Endothelial cell of umbilical vein (primary cell): ENCODE measurements at regions not wholly inside any gene's neighbourhood (a gene's known extent, or its start where the extent isn't known, plus 50 kb on each side); places are given as distances from the start of the nearest gene placed in this dataset.

Experiments
- BruUV-seq: library from RNA; stranded (reverse); fragments of 400-500 nt; replicated peaks from 2 replicates; lab custom pipeline; 2021; lab: Mats Ljungman, UMichigan
- CTCF ChIA-PET: fragments of 300-600, 350-600 bp; sonication (Branson Sonifier 250); formaldehyde crosslinking; loops from one replicate; lab custom pipeline; 2021; ENCODE audit warnings: antibody characterized with exemption, inconsistent platforms; lab: Charles Lee
- POLR2A ChIA-PET: fragments of 300-600, 350-600 bp; sonication (Branson Sonifier 250); formaldehyde crosslinking; loops from one replicate; lab custom pipeline; 2021; ENCODE audit warnings: antibody characterized with exemption, inconsistent platforms; lab: Charles Lee
- DNase-seq: peaks from one replicate; pipeline ENCODE4 v3.0.0-alpha.2; 2011; ENCODE audit warnings: low read depth, low spot score
- FAIRE-seq: peaks from 2 replicates; lab custom pipeline; 2011; peaks lifted over from hg19 to GRCh38; lab: Jason Lieb, UNC
- H2AFZ ChIP-seq: 2 replicates; pipeline ENCODE4 v1.6.0; 2012; ENCODE audit warnings: low read depth, low read length, control low read depth, inconsistent platforms
- H3K27ac ChIP-seq: 2 replicates; pipeline ENCODE4 v1.5.1; 2011; ENCODE audit warnings: low read depth, mild to moderate bottlenecking, control low read depth, low read length, moderate library complexity; ENCODE audit not compliant: insufficient read depth
- H3K27me3 ChIP-seq, 2 experiments: 2 replicates each; pipeline versions ENCODE4 v1.6.0 to v1.6.1; 2011; ENCODE audit warnings: low read length in 2 of 2, mixed read lengths in 1 of 2; ENCODE audit not compliant: control insufficient read depth in 2 of 2, insufficient read depth in 2 of 2
- H3K36me3 ChIP-seq, 2 experiments: 2 replicates in 1 of 2; 3 replicates in 1 of 2; pipeline ENCODE4 v1.5.1; 2011; ENCODE audit warnings: low read length in 2 of 2, mild to moderate bottlenecking in 1 of 2, moderate library complexity in 1 of 2; ENCODE audit not compliant: control insufficient read depth in 2 of 2, insufficient read depth in 2 of 2; ENCODE audit errors: extremely low read depth in 1 of 2
- H3K4me1 ChIP-seq: 3 replicates; pipeline ENCODE4 v1.5.1; 2011; ENCODE audit warnings: mild to moderate bottlenecking, low read length; ENCODE audit not compliant: control insufficient read depth, insufficient read depth; ENCODE audit errors: extremely low read depth
- H3K4me2 ChIP-seq: 2 replicates; pipeline ENCODE4 v1.6.1; 2011; ENCODE audit warnings: low read length, control low read depth, mixed read lengths; ENCODE audit not compliant: insufficient read depth
- H3K4me3 ChIP-seq, 3 experiments: fragments of 200-600 bp in 1 of 3; sonication (generic), shearing (Covaris generic) in 1 of 3; replicated peaks in 1 of 3; 2 replicates each; pipeline ENCODE4 v1.5.1; 2011 to 2016; ENCODE audit warnings: control low read depth in 3 of 3, low read length in 3 of 3, mild to moderate bottlenecking in 2 of 3, inconsistent platforms in 1 of 3, low read depth in 1 of 3, moderate library complexity in 1 of 3; ENCODE audit not compliant: insufficient read depth in 1 of 3
- H3K79me2 ChIP-seq: 2 replicates; pipeline ENCODE4 v1.6.0; 2012; ENCODE audit warnings: low read length, inconsistent platforms; ENCODE audit not compliant: control insufficient read depth, insufficient read depth
- H3K9ac ChIP-seq: replicated peaks from 2 replicates; pipeline ENCODE3; 2011; ENCODE audit warnings: low read length, control low read depth; ENCODE audit not compliant: insufficient read depth; ENCODE audit errors: extremely low read depth
- H3K9me1 ChIP-seq: replicated peaks from 3 replicates; pipeline ENCODE4 v1.6.0; 2011; ENCODE audit warnings: mild to moderate bottlenecking, low read length; ENCODE audit not compliant: control insufficient read depth, insufficient read depth; ENCODE audit errors: extremely low read depth
- H3K9me3 ChIP-seq: replicated peaks from 2 replicates; pipeline ENCODE4 v1.5.1; 2012; ENCODE audit warnings: low read length, inconsistent platforms; ENCODE audit not compliant: control insufficient read depth, insufficient read depth
- H4K20me1 ChIP-seq: replicated peaks from 2 replicates; pipeline ENCODE3; 2011; ENCODE audit warnings: mild to moderate bottlenecking, low read length; ENCODE audit not compliant: control insufficient read depth, insufficient read depth; ENCODE audit errors: extremely low read depth
- CTCF ChIP-seq, 2 donors: IDR thresholded peaks; 1 replicate in 1 of 2; 2 replicates in 1 of 2; pipeline ENCODE4 v1.5.1; 2011; ENCODE audit warnings: low read length in 2 of 2, mild to moderate bottlenecking in 2 of 2, moderate library complexity in 2 of 2, control low read depth in 1 of 2, inconsistent platforms in 1 of 2, low read depth in 1 of 2; ENCODE audit not compliant: insufficient read depth in 1 of 2; ENCODE audit errors: extremely low read depth in 1 of 2
- EZH2 ChIP-seq: IDR thresholded peaks from 2 replicates; pipeline ENCODE4 v1.6.1; 2012; ENCODE audit warnings: borderline replicate concordance, low read depth, mild to moderate bottlenecking, moderate library complexity, low read length, inconsistent platforms; ENCODE audit not compliant: severe bottlenecking
- FOS ChIP-seq: IDR thresholded peaks from 2 replicates; pipeline ENCODE4 v1.6.1; 2011; ENCODE audit warnings: mild to moderate bottlenecking, low read length, moderate library complexity, borderline replicate concordance; ENCODE audit not compliant: insufficient read depth
- JUN ChIP-seq: IDR thresholded peaks from 2 replicates; pipeline ENCODE4 v1.6.1; 2011; ENCODE audit warnings: borderline replicate concordance, low read depth; ENCODE audit not compliant: insufficient read length, insufficient read depth
- MAX ChIP-seq: IDR thresholded peaks from 2 replicates; pipeline ENCODE4 v1.6.1; 2011; ENCODE audit not compliant: insufficient read depth, insufficient read length
- MYC ChIP-seq: IDR thresholded peaks from one replicate; pipeline ENCODE4 v1.6.1; 2011; ENCODE audit warnings: mild to moderate bottlenecking, low read depth, low read length
- POLR2A ChIP-seq: IDR thresholded peaks from 2 replicates; pipeline ENCODE4 v1.6.1; 2012; ENCODE audit warnings: low read depth, mild to moderate bottlenecking, control low read depth, low read length
- POLR2AphosphoS5 ChIP-seq: IDR thresholded peaks from 2 replicates; pipeline ENCODE4 v1.6.1; 2012; ENCODE audit warnings: low read depth, mild to moderate bottlenecking, control low read depth, low read length, moderate library complexity; ENCODE audit not compliant: insufficient read depth
- dilution Hi-C: fragments of 300-500 bp; cut with MboI; formaldehyde crosslinking; loops from one replicate; pipeline ENCODE4 v1.15.0; 2019; ENCODE audit warnings: low sequenced_read_pairs; ENCODE audit not compliant: extremely low pct_ligation_motif_present
- intact Hi-C: fragments of 100-400 bp; cut with micrococcal nuclease; formaldehyde crosslinking; loops from one replicate; pipeline ENCODE4 v1.10.0; 2022

- ChIA-PET POLR2A (no interaction called here), CTCF (interaction anchor here (1.4 to 1.5 kb wide), 2 partner anchors 11 kb away, joined by 5 to 8 read pairs; no protein-coding TSS in a partner anchor)
- H2AFZ ChIP-seq = no peak overlapping the region
- intact Hi-C loops (no loop called here), dilution Hi-C loops (no loop called here)
- H3K9ac ChIP-seq = no peak overlapping the region
- no peak overlapping the region for H3K27ac ChIP-seq
- no peak for FAIRE-seq
- no peak for TF ChIP-seq JUN
- TF ChIP-seq FOS = no peak
- no peak for TF ChIP-seq CTCF (IDR thresholded peaks at IDR 0.05; ENCODE audit: extremely low read depth in 1 of 2, insufficient read depth in 1 of 2, low read depth in 1 of 2, low read length in 2 of 2)
- H3K36me3 ChIP-seq = no peaks in the 10 kb centered on the region
- no peaks in the 10 kb centered on the region for H3K4me1 ChIP-seq
- BruUV-seq = no TSS peak
- H3K9me3 ChIP-seq = no peaks in the 10 kb centered on the region
- no peaks in the 10 kb centered on the region for H3K79me2 ChIP-seq
- DNase-seq = no peak
- H4K20me1 ChIP-seq = no peaks in the 10 kb centered on the region
- no peaks in the 10 kb centered on the region for H3K27me3 ChIP-seq
- no peaks in the 10 kb centered on the region for H3K9me1 ChIP-seq
- H3K4me2 ChIP-seq = no peak overlapping the region
- H3K4me3 ChIP-seq = no peak overlapping the region
Measured at GRCh38 chr22:49621601-49622210, 206.0 kb downstream of the BRD1 start.

- H3K9me1 ChIP-seq = no peaks in the 10 kb centered on the region
- ChIA-PET CTCF (interaction anchor here (1.4 kb wide), 1 partner anchor 12 kb away, joined by 8 read pairs; no protein-coding TSS in a partner anchor), POLR2A (no interaction called here)
- FAIRE-seq (no peak), DNase-seq (no peak)
- BruUV-seq = no TSS peak
- TF ChIP-seq FOS (no peak), EZH2 (no peak), POLR2A (no peak), JUN (no peak), MAX (no peak), MYC (no peak), POLR2AphosphoS5 (no peak), CTCF (IDR thresholded peaks at IDR 0.05; ENCODE audit: extremely low read depth in 1 of 2, insufficient read depth in 1 of 2, low read depth in 1 of 2, low read length in 2 of 2) (no peak)
- no peak overlapping the region for H2AFZ ChIP-seq
- no peaks in the 10 kb centered on the region for H3K27me3 ChIP-seq
- no peaks in the 10 kb centered on the region for H3K36me3 ChIP-seq
- H4K20me1 ChIP-seq = no peaks in the 10 kb centered on the region
- no peaks in the 10 kb centered on the region for H3K9me3 ChIP-seq
- dilution Hi-C loops = no loop called here
- H3K9ac ChIP-seq = no peak overlapping the region
- H3K4me3 ChIP-seq = no peak overlapping the region
- no peak overlapping the region for H3K4me2 ChIP-seq
- no peaks in the 10 kb centered on the region for H3K79me2 ChIP-seq
- no peak overlapping the region for H3K27ac ChIP-seq
- intact Hi-C loops = no loop called here
- no peaks in the 10 kb centered on the region for H3K4me1 ChIP-seq
Measured at GRCh38 chr22:49620666-49621065, 207.0 kb downstream of the BRD1 start.
